ENCODE measurements at regions not wholly inside any gene's neighbourhood (a gene's known extent, or its start where the extent isn't known, plus 50 kb on each side); places are given as distances from the start of the nearest gene placed in this dataset.

GRCh38 chr7:22622116-22622785 lies 104.7 kb upstream of the IL6 start:
- DNase-seq = no peak

DNA sequence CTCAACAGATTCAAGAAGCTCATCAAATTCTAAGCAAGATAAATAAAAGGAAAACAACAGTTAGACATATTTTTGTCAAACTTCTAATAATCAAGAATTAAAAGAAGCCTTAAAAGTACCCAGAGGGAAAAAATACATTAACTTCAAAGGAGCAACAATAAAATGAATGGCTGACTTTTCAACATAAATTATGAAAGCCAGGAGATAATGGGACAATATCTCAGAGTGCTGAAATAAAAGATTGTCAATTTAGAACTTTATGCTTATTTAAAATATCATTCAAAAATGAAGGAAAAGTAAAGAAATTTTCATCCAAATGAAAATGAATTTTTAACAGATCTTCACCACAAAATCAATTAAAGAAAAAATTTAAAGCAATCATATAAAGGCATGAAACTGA lies 108.5 kb upstream of the IL6 start:
- DNase-seq = no peak

- no peak for DNase-seq
Observed at GRCh38 chr7:22617166-22617565, 109.8 kb upstream of the IL6 start.

GRCh38 chr7:22613496-22613895 lies 113.5 kb upstream of the IL6 start:
- DNase-seq = no peak

DNA sequence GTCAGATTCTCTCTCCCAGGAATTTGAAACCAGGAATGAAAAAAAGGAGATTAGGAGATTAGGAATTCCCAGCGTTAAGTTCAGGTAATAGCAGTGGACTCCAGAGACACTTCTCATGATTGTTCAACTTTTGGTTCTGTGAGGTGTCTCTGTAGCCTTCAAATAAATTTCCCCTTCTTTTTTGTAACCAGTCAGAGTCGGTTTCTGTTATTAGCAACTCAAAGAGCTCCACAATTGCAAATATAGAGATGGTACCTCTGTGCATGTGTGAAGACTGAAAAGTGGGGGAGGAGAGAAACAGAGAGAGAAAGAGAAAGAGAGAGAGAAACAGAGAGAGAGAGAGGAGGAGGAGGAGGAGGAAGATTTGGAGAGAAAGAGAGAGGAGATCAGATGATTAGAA lies 112.8 kb upstream of the STEAP1B start:
- DNase-seq = no peak

GRCh38 chr7:22611758-22612079 lies 111.7 kb upstream of the STEAP1B start:
- DNase-seq = no peak

GRCh38 chr7:22610951-22611757 lies 111.2 kb upstream of the STEAP1B start:
- DNase-seq = no peak

GRCh38 chr7:22610263-22610662 lies 110.3 kb upstream of the STEAP1B start:
- DNase-seq = no peak

DNA sequence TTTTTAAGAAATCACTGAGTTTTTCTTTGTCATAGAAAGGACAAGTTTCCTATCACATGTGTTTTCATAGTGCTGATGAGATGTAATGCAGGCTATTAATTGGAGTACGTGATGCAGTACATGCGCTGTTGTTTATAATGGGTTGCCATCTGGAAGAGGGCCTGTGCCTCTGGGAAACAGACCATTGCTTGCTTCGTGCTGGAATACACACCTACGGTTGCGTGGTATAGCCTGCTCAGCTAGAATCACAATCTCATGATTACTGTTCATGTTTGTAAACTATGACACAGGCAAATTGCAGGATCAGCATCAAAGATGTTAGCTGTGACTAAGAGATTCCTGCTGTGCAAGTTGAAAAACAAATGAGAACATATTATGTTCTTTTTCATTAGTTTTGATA lies 107.2 kb upstream of the STEAP1B start:
- no peak for DNase-seq

DNA sequence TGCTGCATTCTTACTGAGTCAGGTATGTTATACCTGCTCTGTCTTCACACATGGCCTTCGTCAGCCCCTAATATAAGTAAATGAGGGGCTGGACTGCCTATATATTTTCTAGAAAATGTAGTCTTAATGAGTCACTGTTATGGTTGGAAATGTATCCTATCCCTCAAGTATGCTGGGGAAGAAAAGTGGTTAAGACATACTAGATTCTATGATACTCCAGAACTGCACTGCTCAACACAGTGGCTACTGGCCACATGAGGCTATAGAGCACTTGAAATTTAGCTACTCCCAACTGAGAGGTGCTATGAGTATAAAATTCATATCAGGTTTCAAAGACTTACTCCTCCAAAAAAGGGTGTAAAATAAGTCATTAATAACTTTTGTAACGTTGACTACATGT lies 104.3 kb upstream of the STEAP1B start:
- no peak for DNase-seq

GRCh38 chr7:22601812-22602565 lies 102.0 kb upstream of the STEAP1B start:
- DNase-seq = no peak

- DNase-seq = no peak
Observed at GRCh38 chr7:22601408-22601807, 101.4 kb upstream of the STEAP1B start.

DNA sequence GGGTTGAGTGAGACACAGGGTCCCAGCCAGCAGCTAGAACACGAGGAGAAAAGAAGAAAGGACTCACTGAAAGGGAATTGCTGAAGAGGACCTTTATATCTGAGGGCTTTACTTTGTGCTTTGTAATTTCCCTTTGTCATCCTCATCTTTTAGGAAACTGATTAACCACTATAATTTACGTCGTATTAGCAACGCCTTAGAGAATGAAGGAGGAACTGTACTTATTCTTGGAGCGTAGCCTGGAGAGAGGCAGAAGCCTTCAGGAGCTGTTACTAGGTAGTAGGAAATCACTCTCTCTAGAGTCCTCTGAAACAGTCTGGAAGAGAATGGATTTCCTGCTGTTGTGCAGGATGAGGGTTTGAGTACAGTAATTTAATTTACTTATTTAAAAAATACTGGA lies 101.0 kb upstream of the STEAP1B start:
- DNase-seq = no peak

- DNase-seq = no peak
Observed at GRCh38 chr7:22598318-22598920, 98.4 kb upstream of the STEAP1B start.

DNA sequence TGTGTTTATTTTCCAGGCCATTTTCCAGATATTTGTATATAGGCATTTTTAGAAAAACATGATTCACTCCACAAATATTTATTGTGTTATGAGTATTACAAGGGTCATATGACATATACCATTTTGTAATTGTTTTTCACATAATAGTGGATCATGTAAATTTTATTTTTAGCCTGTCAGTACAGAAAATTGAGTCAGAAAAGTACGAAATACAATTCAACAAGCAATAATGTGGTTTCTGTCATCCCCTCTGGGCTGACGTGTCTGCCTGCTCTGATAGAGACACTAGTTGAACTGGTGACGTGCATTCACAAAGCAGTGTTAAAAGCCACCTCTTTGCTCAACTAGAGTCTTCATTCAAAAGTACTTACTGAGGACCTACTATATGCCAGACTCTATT lies 97.9 kb upstream of the STEAP1B start:
- DNase-seq = no peak

DNA sequence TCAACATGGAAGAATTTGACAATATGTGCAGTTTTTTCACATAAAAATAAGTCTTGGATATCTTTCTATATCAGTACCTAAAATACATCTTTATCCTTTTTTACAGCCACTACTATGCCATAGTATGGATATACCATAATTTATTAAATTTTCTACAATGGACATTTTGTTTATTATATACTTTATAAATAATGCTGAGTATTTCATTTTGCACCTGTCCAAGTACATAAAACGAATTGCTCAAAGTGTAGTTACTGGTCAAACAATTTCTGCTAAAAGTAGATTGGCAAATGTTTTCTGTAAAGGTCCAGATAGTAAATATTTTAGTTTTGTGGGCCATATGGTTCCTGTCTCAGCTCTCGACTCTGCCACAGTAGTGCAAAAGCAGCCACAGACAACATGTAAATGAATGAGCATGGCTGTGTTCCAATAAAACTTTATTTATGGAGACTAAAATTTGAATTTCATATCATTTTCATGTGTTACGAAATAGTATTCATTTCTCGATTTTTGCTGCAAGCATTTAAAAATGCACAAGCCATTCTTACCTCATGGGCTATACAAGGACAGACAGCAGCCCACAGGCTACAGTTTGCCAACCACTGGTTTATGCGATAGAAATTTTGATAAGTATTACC lies 96.9 kb upstream of the STEAP1B start:
- DNase-seq = no peak

DNA sequence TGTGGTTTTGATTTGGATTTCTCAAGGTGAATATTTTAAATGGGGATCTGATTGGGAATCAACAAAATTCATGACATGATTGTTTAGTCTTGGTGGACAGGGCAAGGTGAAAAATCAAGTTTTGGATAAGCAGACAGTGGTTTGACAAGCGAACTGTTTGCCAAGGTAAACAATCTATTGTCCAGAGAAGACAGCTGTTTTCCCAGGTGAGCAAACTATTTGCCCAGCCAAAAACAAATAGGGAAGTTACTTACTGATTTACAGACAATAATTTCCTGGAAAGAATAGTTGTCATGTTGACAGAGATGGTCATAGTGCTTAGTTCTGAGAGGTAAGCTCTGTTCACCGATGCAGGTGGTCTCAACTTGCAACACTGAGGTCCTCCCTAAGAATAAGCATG lies 94.0 kb upstream of the STEAP1B start:
- DNase-seq = no peak

DNA sequence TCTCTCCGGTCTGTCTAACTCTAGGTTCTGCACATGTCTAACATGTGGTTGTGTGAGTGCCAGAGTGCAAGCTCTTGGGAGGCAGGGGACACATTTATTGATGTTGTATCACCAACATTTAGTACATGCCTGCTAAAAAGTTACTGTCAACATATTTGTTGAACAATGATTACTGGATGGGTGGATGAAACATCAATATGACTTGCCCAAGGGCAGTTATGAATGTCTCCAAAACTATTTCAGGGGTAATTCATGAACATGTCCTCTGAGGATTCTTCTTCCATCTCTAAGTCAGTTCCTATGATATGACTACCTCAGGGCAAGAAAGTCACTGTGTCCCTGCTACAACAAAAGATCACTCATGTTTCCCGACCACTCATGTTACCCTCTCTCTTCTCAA lies 91.3 kb upstream of the STEAP1B start:
- no peak for DNase-seq

DNA sequence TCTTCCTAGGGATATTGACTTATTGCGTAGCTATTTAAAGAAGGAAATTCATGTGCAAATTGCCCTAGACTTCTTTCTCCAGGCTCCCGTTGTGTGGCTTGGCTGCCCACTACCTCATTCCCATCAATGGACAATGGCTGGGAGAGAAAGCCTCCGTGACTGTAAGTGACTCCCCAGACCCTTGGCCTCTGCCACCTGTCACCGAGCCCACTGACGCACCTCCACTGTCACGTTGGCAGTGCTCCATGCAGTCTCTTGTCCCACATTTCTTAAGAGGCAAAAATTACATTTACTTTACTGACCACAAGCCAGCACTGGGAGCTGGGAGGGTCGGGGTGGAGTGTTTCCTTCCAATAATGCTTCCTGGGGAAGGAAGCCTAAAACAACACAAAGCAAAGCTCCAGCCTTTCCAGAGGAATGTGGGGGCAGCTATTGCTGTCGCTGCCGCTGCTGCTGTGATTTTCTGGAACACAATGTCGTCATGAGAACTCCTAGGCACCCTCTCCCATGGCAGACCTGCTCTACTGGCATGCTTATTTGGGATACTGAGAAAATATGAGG lies 89.7 kb upstream of the STEAP1B start:
- DNase-seq = no peak

- DNase-seq = no peak
Observed at GRCh38 chr7:22588351-22588750, 88.4 kb upstream of the STEAP1B start.

DNA sequence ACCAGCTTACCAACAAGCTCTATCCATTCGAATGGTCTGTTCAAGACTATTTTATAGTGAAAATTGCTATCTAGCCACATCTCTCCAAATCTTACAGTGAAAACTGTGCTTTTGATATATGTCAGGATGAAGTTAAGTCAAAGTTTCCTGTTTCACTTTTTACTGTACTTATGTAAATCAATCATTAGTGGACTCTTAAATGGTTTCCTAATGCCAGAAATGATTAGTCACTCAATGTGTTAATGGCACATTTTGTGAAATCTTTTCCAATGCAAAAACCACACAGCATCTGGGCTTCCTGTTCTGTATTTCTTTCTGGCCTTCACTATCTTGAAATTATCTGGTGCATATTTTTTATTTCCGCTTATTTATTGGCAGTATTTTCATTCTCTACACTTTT lies 87.3 kb upstream of the STEAP1B start:
- DNase-seq = no peak

- no peak for DNase-seq
Observed at GRCh38 chr7:22586786-22587140, 86.8 kb upstream of the STEAP1B start.
